Myocyte (in vitro differentiated cells): ENCODE measurements at regions not wholly inside any gene's neighbourhood (a gene's known extent, or its start where the extent isn't known, plus 50 kb on each side); places are given as distances from the start of the nearest gene placed in this dataset.

Experiments used
- DNase-seq: peaks from one replicate; pipeline ENCODE4 v3.0.0-alpha.2; 2012; ENCODE audit warnings: low read depth

DNA sequence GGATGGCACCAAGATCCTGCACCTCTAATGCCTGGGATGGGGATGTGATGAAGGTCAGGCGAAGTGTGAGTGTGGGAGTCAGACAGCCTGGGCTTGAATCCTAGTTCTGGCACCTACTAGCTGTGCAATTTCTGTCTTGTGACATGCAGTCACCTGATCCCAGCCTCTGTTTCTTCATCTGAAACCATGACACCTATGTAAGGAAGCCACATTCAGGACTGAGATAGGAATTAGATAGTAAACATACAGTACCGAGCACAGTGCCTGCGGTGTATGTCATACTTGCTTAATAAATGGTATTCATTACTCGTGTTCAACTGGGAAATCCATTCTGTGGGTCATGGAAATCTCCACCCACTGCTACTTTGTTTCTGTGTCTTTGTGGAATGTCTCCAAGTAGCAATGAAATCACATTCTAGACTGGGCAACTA lies 140.6 kb upstream of the STC2 start:
- no peak for DNase-seq

DNA sequence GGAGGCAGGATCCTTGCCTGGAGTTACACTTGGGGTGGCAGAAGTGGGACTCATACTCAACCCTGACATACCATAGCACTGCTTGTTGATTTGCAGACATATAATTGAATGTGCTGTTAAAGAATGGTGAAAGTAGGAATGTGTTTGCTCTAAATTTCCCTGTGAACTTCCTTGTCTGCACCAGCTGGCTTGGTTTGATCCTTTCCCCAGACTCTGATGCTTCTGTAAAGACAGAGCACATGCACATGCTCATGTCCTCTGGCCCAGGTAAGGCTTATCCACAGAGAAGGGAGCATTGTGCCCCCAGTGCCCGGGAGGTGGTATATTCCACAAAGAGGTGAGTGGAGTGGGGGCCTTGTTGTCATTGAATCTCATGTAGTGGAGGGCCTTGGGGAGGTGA lies 138.0 kb upstream of the STC2 start:
- no peak for DNase-seq

DNA sequence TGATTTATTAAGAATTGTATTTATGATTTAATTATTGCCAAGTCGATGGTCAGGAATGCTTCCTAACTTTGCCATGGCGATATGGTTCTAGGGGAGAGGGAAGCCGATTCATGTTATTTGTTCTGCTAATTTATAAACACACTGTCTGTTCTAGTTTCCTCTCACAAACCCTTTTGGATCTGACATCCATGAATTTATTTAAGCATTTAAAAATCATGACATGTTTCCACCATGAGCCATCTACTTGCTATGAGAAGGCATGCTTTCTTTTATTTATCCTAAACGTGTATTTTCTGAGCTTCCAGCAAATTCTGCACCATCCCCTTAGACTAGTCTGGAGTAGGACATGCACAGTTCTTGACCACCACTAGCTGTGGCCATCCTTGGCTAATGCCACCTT lies 136.6 kb upstream of the STC2 start:
- no peak for DNase-seq

DNA sequence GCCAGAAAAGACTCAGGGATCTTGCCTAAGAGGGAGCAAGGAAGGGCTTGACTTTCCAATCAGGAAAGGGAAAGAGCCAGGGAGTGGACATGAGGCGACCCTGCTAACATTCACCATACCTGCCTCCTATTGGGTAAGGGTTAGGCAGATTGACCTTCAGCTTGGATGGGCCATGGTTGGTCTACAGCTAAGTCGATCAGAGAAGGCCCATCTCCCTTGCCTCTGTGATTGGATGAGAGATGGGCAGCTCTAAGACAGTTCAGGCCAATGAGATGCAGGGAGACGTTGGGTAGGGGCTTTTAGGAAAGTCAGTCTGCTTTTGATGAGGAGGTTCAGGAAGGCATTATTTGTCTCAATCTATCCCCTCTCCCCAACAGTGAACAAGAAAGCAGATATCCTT lies 135.0 kb upstream of the STC2 start:
- DNase-seq, result no peak

DNA sequence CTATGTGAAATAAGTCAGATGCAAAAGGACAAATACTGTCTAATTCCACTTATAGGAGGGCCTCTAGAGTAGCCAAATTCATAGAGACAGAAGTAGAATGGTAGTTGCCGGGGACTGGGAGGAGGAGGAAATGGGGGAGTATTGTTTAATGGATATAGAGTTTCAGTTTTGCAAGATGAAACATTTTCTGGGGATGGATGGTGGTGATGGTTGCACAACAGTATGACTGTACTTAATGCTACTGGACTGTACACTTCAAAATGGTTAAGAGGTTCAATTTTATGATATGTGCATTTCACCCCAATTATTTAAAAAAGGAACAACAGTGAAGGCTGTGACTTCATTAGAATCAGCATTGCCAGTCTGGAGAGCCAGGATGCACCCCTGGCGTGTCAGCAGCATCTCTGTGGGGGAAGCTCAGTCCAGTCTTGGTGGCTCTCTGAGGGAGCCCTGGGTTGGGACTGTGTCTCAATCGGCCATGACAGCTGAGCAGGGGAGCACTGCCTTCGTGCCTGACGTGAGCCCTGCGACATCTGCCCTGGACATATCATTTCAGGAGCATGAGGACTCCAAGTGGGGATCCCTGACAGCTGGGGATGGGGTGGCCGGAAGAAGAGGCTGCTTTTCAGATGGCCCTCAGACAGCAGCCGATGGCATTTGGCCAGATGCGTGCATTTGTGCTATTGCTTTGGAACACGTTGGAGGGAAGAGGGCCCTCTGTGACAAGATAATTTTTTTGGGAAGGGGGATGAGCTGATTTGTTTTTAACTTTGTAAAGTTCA lies 130.8 kb upstream of the STC2 start:
- DNase-seq, result peak; percentile 95

DNA sequence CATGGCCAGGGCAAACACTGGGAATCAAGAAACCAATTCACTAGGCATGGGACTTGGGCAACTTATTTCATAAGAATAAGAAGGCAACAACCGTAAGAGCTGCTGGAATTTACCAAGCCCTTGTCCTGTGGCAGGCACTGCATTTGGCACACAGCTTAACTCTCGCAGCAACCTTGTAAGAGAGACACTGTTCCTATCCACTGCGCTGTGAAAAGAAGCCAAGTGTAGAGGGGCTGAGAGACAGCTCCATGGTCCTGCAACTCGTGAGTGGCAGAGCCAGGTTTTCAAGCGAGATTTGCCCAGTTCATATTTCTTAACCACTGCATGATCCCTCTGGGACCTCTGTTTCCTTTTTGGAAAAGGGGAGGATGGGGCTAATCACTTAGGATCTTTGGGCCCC lies 129.3 kb upstream of the STC2 start:
- peak; percentile 98 for DNase-seq

DNA sequence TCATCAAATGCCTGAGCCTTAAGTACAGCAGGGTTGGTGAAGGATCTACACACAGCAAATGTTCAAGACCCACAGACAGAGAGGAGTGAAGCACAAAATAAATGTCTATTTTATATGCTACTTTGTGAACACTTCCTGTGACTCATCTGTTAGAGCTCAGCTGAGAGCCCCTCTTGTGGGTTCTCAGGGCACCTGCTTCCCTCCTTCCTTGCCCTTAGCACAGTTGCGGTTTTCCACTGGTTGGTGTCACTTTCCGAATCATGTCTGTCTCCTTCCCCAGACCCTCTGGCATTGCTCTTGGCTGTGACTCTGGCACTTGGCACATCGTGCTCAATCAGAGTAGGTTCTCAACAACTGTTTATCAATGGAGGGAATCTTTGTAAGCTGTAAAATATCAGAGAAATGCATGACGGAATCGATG lies 128.5 kb upstream of the STC2 start:
- peak; percentile 99 for DNase-seq

DNA sequence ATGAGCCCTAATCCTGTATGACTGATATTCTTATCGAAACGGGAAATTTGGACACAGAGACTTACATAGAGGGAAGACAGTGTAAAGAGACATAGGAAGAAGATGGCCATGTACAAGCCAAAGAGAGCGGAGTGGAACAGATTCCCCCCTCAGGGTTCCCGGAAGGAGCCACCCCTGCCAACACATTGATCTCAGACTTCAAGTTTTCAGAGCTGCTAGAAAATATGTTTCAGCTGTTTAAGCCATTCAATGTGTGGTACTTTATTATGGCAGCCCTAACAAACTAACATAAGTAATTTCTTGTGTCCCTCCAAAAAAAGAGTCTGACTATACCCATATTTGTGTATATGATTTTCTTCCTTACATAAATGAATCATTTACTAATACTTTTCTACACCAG lies 128.0 kb upstream of the STC2 start:
- no peak for DNase-seq

DNA sequence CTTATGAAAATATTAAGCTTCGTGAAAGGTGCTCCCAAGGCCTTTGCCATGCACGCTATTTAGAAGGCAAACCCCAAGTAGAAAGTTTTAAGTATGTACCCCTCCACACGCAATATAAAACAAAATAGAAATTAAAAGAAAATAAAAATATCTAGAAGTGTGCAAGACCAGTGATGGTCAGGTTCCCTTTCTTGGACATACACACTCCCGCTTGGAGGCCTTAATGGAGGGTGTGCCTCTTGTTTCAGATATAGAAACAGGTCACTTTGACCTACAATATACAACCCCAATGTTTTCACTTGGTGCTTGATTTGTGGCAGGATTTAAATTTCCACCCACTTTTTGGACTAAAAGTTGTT lies 127.4 kb upstream of the STC2 start:
- DNase-seq, result no peak

DNA sequence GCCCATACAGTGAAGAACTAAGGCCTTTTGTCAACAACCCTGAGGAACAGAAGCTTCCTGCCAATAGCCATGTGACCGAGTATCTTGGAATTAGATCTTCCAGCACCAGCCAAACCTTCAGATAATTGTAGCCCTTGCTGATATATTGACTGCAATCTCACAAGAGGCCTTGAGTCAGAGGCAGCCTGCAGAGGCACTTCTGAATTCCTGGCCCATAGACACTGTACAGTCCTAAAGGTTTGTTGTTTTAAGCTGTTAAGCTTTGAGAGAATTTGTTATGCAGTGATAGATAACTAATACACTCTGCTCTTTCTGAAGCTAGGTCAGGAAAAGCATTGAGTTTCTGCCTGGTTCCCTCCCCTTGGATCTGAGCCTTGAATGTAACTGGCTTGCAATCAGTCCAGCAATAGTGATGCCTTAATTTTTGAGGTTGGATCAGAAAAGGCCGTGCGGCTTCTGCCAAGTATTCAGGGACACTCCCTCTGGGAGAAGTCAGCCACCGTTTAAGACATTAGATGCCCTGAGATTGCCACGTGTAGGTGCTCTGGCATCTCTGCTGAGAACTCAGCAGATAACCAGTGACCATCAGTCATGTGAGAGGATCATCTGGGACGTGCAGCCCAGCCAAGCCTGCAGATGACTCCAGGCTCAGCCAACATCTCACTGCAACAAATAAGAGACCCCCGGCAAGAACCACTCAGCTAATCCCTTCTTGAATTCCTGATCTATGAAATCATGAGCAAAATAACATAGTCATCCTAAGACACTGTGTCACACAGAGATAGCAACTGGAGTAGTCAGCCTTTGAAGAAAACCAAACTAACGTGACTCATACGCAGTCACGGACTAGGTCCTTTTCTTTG lies 126.8 kb upstream of the STC2 start:
- peak; percentile 99 for DNase-seq

DNA sequence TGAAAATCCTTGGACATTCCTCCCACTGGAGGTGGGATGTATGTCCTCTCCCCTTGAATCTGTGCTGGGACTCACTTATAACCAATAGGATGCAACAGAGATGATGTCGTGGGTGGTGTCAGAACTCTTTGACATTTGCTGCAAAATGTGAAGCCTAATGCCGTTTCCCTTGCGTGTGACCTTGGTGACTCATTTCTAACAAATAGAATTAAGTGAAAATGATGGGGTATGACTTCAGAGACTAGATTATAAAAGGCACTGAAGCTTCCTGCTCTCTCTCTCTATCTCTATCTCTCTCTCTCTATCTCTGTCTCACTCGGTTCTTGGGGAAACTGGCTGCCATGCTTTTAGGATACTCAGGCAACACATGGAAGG lies 126.1 kb upstream of the STC2 start:
- DNase-seq, result peak; percentile 47

DNA sequence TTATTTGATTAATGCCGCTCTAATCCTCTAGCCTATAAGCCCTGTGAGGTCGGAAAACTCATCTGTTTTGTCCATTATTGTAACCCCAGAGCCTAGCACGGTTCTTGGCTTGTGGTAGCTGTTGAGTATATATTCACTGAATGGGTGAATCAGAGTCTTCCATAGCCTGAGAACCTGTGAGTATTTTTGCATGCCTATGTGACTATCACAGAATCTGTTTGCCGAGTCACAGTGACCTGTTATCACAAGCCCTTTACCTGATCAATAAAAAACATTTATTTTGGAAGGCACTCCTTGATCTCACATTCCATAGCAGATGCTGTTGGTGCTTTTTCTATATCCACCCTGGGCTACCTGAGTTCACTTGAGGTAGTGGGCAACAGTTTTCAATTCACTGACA lies 125.0 kb upstream of the STC2 start:
- DNase-seq, result no peak

DNA sequence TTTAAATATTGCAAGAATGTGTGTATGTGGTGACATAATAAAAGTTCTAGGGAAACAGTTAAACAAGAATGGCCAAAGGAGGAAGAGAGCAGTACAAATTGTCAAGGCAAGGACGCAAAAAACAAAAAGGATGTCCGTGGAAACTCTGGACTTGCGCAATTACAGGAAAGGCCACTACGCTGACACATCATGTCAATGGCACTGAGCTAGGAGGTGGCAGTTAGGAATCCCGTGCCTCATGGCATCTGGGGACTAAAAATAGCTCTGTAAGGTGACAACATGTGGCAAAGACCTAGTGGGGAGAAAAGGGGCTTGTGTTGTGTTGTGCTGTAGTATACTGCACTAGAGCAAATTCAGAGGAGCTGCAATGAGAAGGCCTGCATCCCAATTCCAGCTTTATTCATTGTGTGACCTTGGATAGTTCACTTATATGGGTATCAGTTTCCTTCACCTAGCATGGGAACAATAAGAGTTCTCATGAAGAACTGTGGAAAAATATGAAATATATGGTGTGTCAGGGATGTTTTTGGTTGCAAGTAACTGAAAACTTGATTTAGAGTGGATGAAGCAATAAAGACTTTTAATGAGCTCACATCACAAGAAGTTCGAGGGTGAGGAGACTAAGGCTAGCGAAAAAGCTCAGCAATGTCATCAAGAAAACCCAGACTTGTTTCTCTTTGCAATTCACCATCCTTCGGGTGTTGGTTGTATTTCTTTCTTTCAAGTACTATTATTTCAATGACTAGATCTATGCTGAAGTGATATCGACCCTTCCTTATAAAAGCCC lies 124.1 kb upstream of the STC2 start:
- peak; percentile 83 for DNase-seq

DNA sequence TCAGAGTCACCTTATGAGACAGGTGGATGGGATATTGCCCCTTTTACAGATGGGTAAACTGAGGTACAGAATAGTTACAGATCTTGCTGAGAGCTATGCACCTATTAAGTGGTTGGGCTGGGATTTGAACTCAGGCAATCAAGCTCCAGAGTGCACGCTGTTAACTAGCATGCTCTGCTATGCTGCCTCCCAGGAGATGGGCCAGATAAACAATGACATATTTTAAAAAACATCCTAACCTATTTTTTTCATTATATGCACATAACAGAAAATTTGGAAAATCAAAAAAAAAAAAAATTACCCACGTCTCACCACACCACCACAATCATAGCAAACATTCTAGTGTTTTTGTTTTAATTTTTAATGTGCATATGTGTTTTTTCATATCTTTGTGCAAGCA lies 123.4 kb upstream of the STC2 start:
- no peak for DNase-seq

DNA sequence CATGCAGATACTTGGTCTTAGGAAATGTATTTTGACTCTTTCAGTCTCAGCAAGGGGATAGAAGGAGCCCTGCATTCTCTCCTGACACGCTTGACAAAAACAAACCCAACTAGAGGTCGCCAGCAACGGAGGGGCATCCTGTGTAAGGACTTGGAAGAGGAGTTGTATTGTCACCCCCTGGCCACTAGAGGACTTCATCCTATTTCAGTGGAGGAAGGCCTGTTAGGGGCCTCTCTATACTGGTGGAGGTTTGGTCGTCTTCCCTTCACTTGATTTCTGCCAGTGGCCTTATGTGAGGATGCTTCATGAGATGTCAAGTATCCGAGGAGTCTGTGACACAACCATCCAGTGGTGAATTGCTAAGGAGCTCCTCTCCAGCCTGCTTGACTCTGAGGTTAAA lies 122.8 kb upstream of the STC2 start:
- DNase-seq, result no peak

DNA sequence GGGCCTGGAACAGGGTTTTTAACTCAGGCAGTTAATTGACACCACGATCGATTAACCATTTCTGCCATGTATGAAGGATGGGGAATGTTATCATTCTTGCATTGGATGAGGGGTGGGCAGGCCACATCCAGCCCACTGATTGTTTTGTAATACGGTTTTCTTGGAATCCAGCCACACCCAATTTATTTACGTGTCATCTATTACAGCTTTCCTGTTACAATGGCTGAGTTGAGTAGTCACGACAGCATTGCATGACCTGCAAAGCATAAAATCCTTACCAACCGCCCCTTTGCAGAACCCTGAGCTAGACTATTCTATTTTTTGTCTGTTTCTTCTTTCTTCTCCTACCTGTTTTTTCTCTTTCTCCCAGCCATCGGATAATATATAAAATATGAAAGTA lies 122.0 kb upstream of the STC2 start:
- DNase-seq, result no peak

DNA sequence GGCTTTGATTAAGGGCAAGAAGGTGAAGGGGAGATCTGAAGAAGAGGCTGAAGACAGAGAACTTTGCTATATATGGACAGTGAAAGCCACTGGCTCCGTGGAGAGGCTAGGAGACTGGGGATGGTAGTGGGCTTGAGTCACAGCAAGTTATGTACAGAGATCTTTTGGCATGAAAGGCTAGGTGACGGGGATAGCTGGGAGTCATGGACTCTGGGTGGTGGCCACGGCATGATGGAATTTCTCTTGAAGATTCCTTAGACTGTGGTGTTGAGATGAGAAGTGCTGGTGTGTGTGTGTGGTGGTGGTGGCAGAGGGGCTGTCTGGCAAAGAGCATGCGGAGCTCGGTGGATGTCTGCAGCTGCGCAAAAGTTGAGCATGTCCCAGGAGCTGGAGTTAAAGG lies 120.6 kb upstream of the STC2 start:
- no peak for DNase-seq

DNA sequence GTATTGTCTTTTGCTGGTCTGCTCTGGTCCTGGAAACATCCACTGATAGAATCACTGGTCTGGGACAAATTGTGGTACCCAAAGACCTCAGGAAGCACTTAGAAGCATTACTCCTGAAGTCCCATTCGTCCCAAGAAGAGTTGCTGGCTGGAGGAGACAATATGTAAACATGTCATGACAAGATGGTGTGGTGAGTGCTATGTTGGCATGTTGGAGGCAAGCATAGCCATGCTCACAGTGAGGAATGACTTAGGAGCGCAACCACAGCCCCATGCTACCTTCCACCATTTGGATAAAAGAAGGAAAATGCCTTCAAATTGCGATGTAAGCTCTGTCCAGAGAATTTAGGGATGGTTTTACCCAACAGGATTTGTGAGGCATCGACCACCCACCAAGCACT lies 115.8 kb upstream of the STC2 start:
- DNase-seq, result no peak

DNA sequence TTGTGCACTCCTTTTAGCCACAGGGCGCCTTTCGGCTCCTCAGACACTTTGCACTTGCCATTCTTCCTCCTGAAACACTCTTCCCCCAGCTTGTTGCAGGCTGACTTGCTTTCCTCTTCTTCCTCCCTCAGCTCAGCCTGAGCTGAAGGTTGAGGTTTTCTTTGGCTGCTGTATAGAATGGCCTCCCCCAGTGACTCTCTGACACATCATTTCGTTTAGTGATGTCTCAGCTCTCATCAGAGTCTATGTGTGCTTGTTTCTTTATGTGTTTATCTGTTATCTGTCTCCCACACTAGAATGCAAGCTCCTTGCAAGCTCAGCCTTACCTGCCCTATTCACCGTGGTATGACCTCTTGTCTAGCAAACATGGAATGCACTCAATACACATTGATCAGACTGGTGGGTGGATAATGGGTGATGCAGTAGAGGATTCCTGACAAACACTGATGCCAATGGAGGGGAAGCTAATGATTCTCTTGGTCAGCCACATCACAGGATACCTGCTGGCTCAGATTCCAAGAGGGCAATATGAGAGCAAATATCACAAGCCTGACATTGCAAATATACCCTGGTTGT lies 112.9 kb upstream of the STC2 start:
- DNase-seq, result no peak

DNA sequence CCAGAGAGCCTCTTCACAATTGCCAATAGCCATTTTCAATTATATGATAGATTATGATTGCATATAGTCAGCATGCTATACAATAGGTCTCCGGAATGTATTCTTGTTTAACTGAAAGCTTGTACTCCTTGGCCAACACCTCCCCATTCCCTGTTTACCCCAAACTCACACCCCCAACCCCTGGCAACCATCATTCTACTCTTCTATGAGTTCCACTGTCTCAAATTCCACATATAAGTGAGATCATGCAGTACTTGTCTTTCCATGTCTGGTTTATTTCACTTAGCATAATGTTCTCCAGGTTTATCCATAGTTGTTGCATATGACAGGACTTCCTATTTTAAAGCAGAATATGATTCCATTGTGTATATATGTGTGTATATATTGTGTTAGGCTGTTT lies 110.7 kb upstream of the STC2 start:
- no peak for DNase-seq

DNA sequence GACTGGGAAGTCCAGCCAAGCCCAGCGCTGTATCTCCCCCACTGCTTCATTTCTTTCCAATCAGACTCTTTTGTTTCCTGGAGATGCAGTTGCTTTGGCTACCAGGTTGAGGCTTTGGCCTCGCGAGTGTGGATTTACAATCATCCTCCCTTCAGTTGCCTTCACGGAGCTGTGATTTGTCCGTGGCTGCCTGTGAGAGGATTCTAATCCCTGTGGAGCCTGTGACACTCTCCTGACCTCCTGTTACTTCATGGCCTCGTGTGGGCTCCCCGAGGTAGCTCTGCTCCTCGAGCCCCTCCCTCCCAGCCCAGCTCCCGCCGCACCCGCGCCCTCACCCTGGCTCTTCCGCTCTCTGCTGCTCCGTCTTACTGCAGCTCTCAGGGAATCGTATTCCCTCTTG lies 107.2 kb upstream of the STC2 start:
- no peak for DNase-seq

DNA sequence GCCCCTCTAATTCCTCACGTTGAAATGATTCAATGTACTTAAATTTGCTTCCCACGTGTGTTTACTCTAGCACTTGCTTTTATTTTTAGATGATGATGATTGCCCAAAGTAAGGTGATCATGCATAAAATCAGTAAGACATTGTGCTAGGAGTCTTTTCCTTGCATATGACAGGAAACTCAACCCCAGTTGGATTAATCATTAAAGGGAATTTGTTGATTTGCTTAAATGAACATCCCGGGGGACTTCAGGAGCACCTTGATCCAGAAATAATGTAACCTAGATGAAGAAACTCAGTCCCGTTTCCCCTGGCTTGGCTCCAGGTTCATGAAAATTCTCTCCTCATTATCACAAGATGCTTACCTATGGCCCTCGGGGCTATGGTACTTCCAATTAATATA lies 106.1 kb upstream of the STC2 start:
- no peak for DNase-seq
